ENCODE measurements at regions not wholly inside any gene's neighbourhood (a gene's known extent, or its start where the extent isn't known, plus 50 kb on each side); places are given as distances from the start of the nearest gene placed in this dataset.

GRCh38 chr15:94925680-94926079, 694.3 kb downstream of the MCTP2 start:
- TF ChIP-seq, protein P1, sequence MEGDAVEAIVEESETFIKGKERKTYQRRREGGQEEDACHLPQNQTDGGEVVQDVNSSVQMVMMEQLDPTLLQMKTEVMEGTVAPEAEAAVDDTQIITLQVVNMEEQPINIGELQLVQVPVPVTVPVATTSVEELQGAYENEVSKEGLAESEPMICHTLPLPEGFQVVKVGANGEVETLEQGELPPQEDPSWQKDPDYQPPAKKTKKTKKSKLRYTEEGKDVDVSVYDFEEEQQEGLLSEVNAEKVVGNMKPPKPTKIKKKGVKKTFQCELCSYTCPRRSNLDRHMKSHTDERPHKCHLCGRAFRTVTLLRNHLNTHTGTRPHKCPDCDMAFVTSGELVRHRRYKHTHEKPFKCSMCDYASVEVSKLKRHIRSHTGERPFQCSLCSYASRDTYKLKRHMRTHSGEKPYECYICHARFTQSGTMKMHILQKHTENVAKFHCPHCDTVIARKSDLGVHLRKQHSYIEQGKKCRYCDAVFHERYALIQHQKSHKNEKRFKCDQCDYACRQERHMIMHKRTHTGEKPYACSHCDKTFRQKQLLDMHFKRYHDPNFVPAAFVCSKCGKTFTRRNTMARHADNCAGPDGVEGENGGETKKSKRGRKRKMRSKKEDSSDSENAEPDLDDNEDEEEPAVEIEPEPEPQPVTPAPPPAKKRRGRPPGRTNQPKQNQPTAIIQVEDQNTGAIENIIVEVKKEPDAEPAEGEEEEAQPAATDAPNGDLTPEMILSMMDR (conservative IDR thresholded peaks at IDR 0.05; ENCODE audit: low read length): no peak
- no peak for DNase-seq (ENCODE audit: low read depth)
- no peak overlapping the region for H3K4me3 ChIP-seq (ENCODE audit: low read length)

DNA sequence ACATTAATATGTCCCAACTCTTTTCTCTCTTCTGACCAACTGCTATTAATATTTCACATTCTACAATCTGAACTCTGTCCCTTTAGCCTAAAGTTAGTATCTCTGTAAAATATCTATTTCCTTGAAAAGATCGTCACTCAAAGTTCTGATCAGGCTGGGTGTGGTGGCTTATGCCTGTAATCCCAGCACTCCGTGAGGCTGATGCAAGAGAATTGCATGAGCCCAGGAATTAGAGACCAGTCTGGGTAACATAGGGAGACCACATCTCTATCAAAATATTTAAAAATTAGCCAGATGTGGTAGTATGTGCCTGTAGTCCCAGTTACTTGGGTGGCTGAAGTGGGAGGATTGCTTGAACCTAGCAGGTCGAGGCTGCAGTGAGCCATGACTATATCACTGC, 695.6 kb downstream of the MCTP2 start:
- H3K4me3 ChIP-seq (ENCODE audit: low read length): no peak overlapping the region
- TF ChIP-seq, protein P1 (conservative IDR thresholded peaks at IDR 0.05; ENCODE audit: low read length): no peak
- no peak for DNase-seq (ENCODE audit: low read depth)

DNA sequence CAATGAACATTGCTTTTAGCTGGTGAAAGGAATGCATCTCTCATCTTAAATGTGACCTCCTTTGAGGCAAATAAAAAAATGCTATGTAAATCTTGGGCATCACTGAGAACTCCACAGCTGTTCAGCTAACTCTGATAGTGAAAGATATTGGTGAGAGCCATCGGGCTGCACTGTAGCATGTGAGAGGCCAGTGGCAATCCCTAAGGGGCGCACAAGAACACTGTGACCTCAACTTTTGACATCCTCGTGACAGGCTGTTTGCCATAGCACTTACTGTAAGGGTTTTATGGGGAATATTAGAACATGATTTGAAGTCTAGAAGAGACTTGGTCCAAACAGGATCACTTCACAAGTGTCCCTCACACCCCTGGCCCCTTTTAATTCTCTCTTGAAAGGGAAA, 697.9 kb downstream of the MCTP2 start:
- TF ChIP-seq, protein P1 (conservative IDR thresholded peaks at IDR 0.05; ENCODE audit: low read length): no peak
- no peak for DNase-seq (ENCODE audit: low read depth)
- no peak overlapping the region for H3K4me3 ChIP-seq (ENCODE audit: low read length)

GRCh38 chr15:94930441-94930840, 699.1 kb downstream of the MCTP2 start:
- TF ChIP-seq, protein P1 (conservative IDR thresholded peaks at IDR 0.05; ENCODE audit: low read length): no peak
- no peak overlapping the region for H3K4me3 ChIP-seq (ENCODE audit: low read length)
- DNase-seq (ENCODE audit: low read depth): no peak

DNA sequence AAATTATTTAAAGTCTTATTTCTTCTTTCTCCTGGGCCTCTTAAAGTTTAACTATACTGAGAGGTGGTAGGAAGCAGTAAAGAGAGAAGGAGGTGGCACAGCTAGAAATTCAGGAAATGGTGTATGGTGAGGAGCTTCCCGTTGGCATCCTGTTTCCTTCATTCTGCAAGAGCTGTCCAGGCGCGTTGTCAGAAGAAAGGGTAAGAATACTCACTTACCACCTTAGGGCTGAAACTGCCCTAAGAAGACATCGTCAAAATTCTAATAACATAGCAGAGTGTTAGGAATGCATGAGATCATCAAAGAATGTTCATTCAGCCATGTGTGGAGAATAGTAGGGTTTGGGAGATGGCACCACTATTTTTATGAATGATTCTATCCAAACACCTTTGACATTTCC, 699.6 kb downstream of the MCTP2 start:
- no peak overlapping the region for H3K4me3 ChIP-seq (ENCODE audit: low read length)
- DNase-seq (ENCODE audit: low read depth): no peak
- TF ChIP-seq, protein P1 (conservative IDR thresholded peaks at IDR 0.05; ENCODE audit: low read length): no peak

- no peak overlapping the region for H3K4me3 ChIP-seq (ENCODE audit: low read length)
- no peak for DNase-seq (ENCODE audit: low read depth)
- TF ChIP-seq, protein P1 (conservative IDR thresholded peaks at IDR 0.05; ENCODE audit: low read length): no peak
Observed at GRCh38 chr15:94934440-94934839, 703.1 kb downstream of the MCTP2 start.

GRCh38 chr15:94937242-94937641, 705.9 kb downstream of the MCTP2 start:
- no peak for DNase-seq (ENCODE audit: low read depth)
- TF ChIP-seq, protein P1 (conservative IDR thresholded peaks at IDR 0.05; ENCODE audit: low read length): no peak

More at GRCh38 chr15:94937242-94937641, 705.9 kb downstream of the MCTP2 start:
- H3K4me3 ChIP-seq (ENCODE audit: low read length): no peak overlapping the region

Data from AG10803 (cell line).